NT2/D1 (cell line): ENCODE measurements at regions not wholly inside any gene's neighbourhood (a gene's known extent, or its start where the extent isn't known, plus 50 kb on each side); places are given as distances from the start of the nearest gene placed in this dataset.

ENCODE experiments used
- SUZ12 ChIP-seq: IDR thresholded peaks from 2 replicates; pipeline ENCODE4 v1.6.1; 2011; ENCODE audit not compliant: insufficient read length, insufficient read depth; ENCODE audit errors: extremely low read depth
- YY1 ChIP-seq: IDR thresholded peaks from 2 replicates; pipeline ENCODE4 v1.6.1; 2011; ENCODE audit not compliant: insufficient read length, insufficient read depth
- ZNF274 ChIP-seq: IDR thresholded peaks from 2 replicates; pipeline ENCODE4 v1.6.1; 2011; ENCODE audit warnings: mild to moderate bottlenecking, low read depth, low read length

GRCh38 chr4:117477925-117478324 lies 392.5 kb upstream of the TRAM1L1 start:
- no peak for TF ChIP-seq YY1
- no peak for TF ChIP-seq ZNF274
- no peak for TF ChIP-seq SUZ12
